Heart left ventricle (tissue), 13 donors: ENCODE measurements at regions not wholly inside any gene's neighbourhood (a gene's known extent, or its start where the extent isn't known, plus 50 kb on each side); places are given as distances from the start of the nearest gene placed in this dataset.

ENCODE experiments used
- CTCF ChIP-seq, 12 donors: fragments of 200-600 bp; sonication (generic) in 4 of 12; IDR thresholded peaks; one replicate each; pipeline versions ENCODE4 v1.5.0 to v1.8.0; 2018 to 2022; ENCODE audit warnings: antibody characterized with exemption in 12 of 12, mild to moderate bottlenecking in 5 of 12
- POLR2A ChIP-seq, 2 donors: fragments of 450-650 bp; IDR thresholded peaks; one replicate each; pipeline ENCODE4 v1.6.1; 2017; ENCODE audit warnings: antibody characterized with exemption in 2 of 2, mild to moderate bottlenecking in 2 of 2, moderate library complexity in 2 of 2
- donor health status: ischemic (EF 13 %, LVEDD 7.1; RV severe dilation, severe dysfunction).
- donor health status: DM: no; HTN: yes; CAD: no.
- donor health status: DM: no; HTN: no; CAD: no.
- donor health status: ischemic (EF 25% LVEDD 6.9; RV normal size, moderate dysfunction).
- donor health status: ischemic (EF 25% LVEDD 5.7; RV mildly dilated, moderate dysfunction).
- donor health status: ischemic (EF 35%, LVEDD 5.7; RV mildly dilated, moderate dysfunction).
- donor health status: nonischemic (EF 11% LVEDD 7.7; RV severe dilation, severe dysfunction).
- donor health status: DM: yes; HTN: yes; CAD: no.
- donor health status: PGD.
- donor health status: ischemic (EF 29% LVEDD 5.4; RV normal size, mild dysfunction).
- donor health status: nonischemic (EF 23%, LVEDD 6.1; RV moderate dilation, normal function).

- TF ChIP-seq CTCF (IDR thresholded peaks at IDR 0.05) (no peak), POLR2A (IDR thresholded peaks at IDR 0.05) (no peak)
Measured at GRCh38 chr1:222234351-222234750, 313.6 kb downstream of the HHIPL2 start.
